Type B pancreatic cell (in vitro differentiated cells): ENCODE measurements at regions not wholly inside any gene's neighbourhood (a gene's known extent, or its start where the extent isn't known, plus 50 kb on each side); places are given as distances from the start of the nearest gene placed in this dataset.
"Not testable (repeated sequence)": the region's sequence is repeated elsewhere in the genome, so short reads cannot be mapped to it uniquely, and the experiment has no call there.

Experiments used
- DNase-seq: peaks from one replicate; pipeline ENCODE4 v3.0.0; 2021; ENCODE audit warnings: mixed read lengths; ENCODE audit not compliant: unreplicated experiment; ENCODE audit errors: extremely low spot score
- H3K27ac Mint-ChIP-seq: 2 replicates; pipeline ENCODE4 v1.8.0; 2021; ENCODE audit warnings: mild to moderate bottlenecking, mixed read lengths
- H3K27me3 Mint-ChIP-seq: 2 replicates; pipeline ENCODE4 v1.8.0; 2021; ENCODE audit warnings: mixed read lengths
- H3K36me3 Mint-ChIP-seq: 2 replicates; pipeline ENCODE4 v1.8.0; 2021; ENCODE audit warnings: mixed read lengths
- H3K4me1 Mint-ChIP-seq: one replicate; pipeline ENCODE4 v1.8.0; 2021; ENCODE audit warnings: mixed read lengths; ENCODE audit not compliant: unreplicated experiment
- H3K4me3 Mint-ChIP-seq: 2 replicates; pipeline ENCODE4 v1.8.0; 2021; ENCODE audit warnings: mild to moderate bottlenecking, mixed read lengths
- H3K9me3 Mint-ChIP-seq: 2 replicates; pipeline ENCODE4 v1.8.0; 2021; ENCODE audit warnings: mixed read lengths
- TF ChIP-seq, protein P1 (sequence below): fragments of 200-600 bp; sonication (generic); conservative IDR thresholded peaks from 2 replicates; pipeline ENCODE4 v1.5.0; 2021; ENCODE audit warnings: antibody characterized with exemption, mild to moderate bottlenecking

DNA sequence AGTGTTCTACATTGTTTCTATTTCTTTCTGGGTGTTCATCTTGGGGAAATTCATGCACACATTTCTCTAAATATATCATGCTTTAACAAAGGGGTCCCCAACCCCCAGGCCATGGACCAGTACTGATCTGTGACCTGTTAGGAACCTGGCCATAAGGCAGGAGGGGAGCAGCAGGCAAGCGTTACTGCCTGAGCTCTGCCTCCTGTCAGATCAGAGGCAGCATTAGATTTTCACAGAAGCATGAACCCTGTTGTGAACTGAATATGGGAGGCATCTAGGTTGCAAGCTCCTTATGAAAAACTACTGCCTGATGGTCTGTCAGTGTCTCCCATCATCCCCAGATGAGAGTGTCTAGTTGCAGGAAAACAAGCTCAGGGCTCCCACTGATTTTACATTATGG is 270.0 kb downstream of the AGTPBP1 start:
- TF ChIP-seq, protein P1, sequence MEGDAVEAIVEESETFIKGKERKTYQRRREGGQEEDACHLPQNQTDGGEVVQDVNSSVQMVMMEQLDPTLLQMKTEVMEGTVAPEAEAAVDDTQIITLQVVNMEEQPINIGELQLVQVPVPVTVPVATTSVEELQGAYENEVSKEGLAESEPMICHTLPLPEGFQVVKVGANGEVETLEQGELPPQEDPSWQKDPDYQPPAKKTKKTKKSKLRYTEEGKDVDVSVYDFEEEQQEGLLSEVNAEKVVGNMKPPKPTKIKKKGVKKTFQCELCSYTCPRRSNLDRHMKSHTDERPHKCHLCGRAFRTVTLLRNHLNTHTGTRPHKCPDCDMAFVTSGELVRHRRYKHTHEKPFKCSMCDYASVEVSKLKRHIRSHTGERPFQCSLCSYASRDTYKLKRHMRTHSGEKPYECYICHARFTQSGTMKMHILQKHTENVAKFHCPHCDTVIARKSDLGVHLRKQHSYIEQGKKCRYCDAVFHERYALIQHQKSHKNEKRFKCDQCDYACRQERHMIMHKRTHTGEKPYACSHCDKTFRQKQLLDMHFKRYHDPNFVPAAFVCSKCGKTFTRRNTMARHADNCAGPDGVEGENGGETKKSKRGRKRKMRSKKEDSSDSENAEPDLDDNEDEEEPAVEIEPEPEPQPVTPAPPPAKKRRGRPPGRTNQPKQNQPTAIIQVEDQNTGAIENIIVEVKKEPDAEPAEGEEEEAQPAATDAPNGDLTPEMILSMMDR, result no peak
- Mint-ChIP-seq H3K9me3 (peaks cover 6% of the 10 kb centered on the region), H3K4me3 (no peak overlapping the region), H3K27me3 (no peaks in the 10 kb centered on the region), H3K27ac (no peak overlapping the region), H3K4me1 (no peaks in the 10 kb centered on the region), H3K36me3 (peaks cover 3% of the 10 kb centered on the region)
- DNase-seq, result no peak

DNA sequence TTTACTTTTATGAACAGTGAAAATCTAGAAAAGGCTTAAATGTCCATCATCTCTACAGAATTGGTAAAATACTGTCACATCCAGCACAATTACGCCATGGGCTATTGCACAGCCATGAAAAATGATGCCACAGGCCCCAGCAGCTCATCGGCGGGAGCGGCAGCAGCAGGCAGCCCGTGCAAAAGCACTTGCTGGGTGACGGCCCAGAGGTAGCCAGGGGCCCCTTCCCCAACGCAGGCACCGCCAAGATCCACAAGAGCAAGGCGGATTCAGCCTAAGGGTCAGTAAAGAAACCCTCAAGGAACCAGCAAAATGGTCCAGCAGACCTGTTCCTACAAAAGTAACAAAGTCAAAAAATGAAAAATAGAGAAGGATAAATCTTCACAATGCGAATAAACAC is 272.7 kb downstream of the AGTPBP1 start:
- no peaks in the 10 kb centered on the region for H3K27me3 Mint-ChIP-seq
- TF ChIP-seq, protein P1, result no peak
- H3K36me3 Mint-ChIP-seq, result no peaks in the 10 kb centered on the region
- DNase-seq, result no peak
- no peak overlapping the region for H3K4me3 Mint-ChIP-seq
- H3K9me3 Mint-ChIP-seq, result no peaks in the 10 kb centered on the region
- H3K27ac Mint-ChIP-seq, result no peak overlapping the region
- no peaks in the 10 kb centered on the region for H3K4me1 Mint-ChIP-seq

DNA sequence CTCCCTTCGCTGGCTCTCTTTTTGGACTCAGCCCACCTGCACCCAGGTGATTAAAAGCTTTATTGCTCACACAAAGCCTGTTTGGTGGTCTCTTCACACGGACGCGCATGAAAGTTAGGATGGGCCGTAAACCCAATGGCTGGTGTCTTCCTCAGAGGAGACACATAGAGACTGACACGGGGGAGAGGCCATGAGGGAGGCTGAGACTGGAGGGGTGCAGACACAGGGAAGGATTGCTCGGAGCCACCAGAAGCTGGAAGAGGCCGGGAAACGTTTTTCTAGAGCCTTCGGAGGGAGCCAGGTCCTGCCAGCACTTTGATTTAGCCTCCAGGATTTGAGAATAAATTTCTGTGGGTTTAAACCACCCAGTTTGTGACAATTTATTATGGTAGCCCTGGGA is 274.9 kb downstream of the AGTPBP1 start:
- no peak for DNase-seq
- Mint-ChIP-seq H3K4me3 (no peak overlapping the region), H3K4me1 (no peaks in the 10 kb centered on the region), H3K9me3 (no peaks in the 10 kb centered on the region), H3K36me3 (no peaks in the 10 kb centered on the region), H3K27ac (no peak overlapping the region), H3K27me3 (no peaks in the 10 kb centered on the region)
- TF ChIP-seq, protein P1, result no peak

DNA sequence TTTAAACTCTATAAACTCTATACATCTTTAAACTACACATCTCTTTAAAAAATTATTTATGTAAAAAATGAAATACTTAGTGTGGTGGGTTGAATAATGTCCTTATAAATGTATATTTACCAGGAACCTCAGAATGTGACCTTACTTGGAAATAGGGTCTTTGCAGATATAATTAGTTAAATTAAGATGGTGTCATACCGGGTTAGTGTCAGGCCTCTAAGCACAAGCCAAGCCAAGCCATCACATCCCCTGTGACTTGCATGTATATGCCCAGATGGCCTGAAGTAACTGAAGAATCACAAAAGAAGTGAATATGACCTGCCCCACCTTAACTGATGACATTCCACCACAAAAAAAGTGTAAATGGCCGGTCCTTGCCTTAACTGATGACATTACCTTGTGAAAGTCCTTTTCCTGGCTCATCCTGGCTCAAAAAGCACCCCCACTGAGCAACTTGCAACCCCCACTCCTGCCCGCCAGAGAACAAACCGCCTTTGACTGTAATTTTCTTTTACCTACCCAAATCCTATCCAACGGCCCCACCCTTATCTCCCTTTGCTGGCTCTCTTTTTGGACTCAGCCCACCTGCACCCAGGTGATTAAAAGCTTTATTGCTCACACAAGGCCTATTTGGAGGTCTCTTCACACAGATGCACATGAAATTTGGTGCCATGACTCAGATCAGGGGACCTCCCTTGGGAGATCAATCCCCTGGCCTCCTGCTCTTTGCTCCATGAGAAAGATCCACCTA is 283.5 kb downstream of the AGTPBP1 start:
- H3K4me1 Mint-ChIP-seq, H3K36me3 Mint-ChIP-seq, H3K27me3 Mint-ChIP-seq, H3K9me3 Mint-ChIP-seq, H3K27ac Mint-ChIP-seq, H3K4me3 Mint-ChIP-seq, DNase-seq: not testable (repeated sequence)

DNA sequence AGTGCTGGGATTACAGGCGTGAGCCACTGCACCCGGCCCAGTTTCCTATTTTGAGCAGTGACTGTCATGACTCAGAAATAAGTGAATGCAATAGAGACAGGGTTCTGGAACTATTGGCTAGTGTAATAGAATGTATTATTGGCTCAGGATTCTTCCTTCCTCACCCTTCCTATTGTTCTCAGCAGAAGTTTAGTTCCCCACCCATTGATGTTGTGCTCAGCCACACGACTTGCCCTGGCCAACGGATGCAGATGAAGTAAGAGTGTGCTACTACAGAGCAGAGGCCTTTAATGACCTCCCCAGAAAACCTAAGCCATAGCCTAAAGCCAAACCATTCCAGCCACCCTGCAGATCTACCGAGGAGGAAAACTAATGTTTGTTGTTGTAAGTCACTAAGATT is 287.9 kb downstream of the AGTPBP1 start:
- Mint-ChIP-seq H3K27ac (no peak overlapping the region), H3K4me1 (no peaks in the 10 kb centered on the region), H3K27me3 (no peaks in the 10 kb centered on the region), H3K36me3 (no peaks in the 10 kb centered on the region), H3K9me3 (no peaks in the 10 kb centered on the region), H3K4me3 (no peak overlapping the region)
- TF ChIP-seq, protein P1, result no peak
- no peak for DNase-seq

DNA sequence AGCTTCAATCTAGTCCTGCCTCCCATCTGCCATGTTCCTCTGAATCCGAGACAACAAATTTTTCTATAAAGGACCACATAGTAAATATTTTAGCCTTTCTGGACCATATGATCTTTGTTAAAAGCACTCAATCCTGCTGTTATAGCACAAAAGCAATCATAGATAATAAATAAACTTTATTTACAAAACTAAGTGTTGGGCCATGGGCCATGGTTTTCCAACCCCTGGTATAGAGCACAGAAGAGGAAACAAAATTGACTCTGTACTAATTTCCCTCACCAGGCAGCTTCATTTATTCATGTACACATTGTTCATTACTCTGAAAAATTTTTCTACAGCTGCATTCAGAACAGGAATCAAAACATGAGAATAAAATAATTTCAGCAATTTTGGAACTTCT is 288.9 kb downstream of the AGTPBP1 start:
- Mint-ChIP-seq H3K9me3 (no peaks in the 10 kb centered on the region), H3K4me3 (no peak overlapping the region), H3K4me1 (no peaks in the 10 kb centered on the region), H3K27ac (no peak overlapping the region), H3K36me3 (no peaks in the 10 kb centered on the region), H3K27me3 (no peaks in the 10 kb centered on the region)
- no peak for DNase-seq
- TF ChIP-seq, protein P1, result no peak
